Neuron (in vitro differentiated cells): ENCODE measurements at regions not wholly inside any gene's neighbourhood (a gene's known extent, or its start where the extent isn't known, plus 50 kb on each side); places are given as distances from the start of the nearest gene placed in this dataset.
"Not testable (repeated sequence)": the region's sequence is repeated elsewhere in the genome, so short reads cannot be mapped to it uniquely, and the experiment has no call there.

Experiments used
- H2AFZ ChIP-seq: one replicate; pipeline ENCODE4 v1.6.1; 2013; ENCODE audit warnings: low read depth, mild to moderate bottlenecking, inconsistent platforms, low read length, moderate library complexity
- H3K27me3 ChIP-seq: one replicate; pipeline ENCODE4 v1.6.1; 2013; ENCODE audit warnings: low read length; ENCODE audit not compliant: insufficient read depth
- H3K36me3 ChIP-seq: one replicate; pipeline ENCODE4 v1.6.1; 2013; ENCODE audit warnings: low read length; ENCODE audit not compliant: insufficient read depth
- H3K4me1 ChIP-seq: one replicate; pipeline ENCODE4 v1.6.1; 2013; ENCODE audit warnings: low read length; ENCODE audit not compliant: insufficient read depth
- H3K4me3 ChIP-seq: 2 replicates; pipeline ENCODE4 v1.5.1; 2013; ENCODE audit warnings: mild to moderate bottlenecking, low read length, moderate library complexity
- H3K9me3 ChIP-seq: one replicate; pipeline ENCODE4 v1.6.1; 2013; ENCODE audit warnings: low read length

GRCh38 chr3:162666835-162667234, 1170.2 kb downstream of the OTOL1 start:
- no peaks in the 10 kb centered on the region for H3K9me3 ChIP-seq
- no peak overlapping the region for H2AFZ ChIP-seq
- H3K4me1 ChIP-seq, result peaks cover 2% of the 10 kb centered on the region
- no peaks in the 10 kb centered on the region for H3K27me3 ChIP-seq
- no peaks in the 10 kb centered on the region for H3K36me3 ChIP-seq
- H3K4me3 ChIP-seq, result no peak overlapping the region

- no peak overlapping the region for H2AFZ ChIP-seq
- H3K27me3 ChIP-seq, result no peaks in the 10 kb centered on the region
- H3K4me1 ChIP-seq, result peaks cover 2% of the 10 kb centered on the region
- H3K36me3 ChIP-seq, result no peaks in the 10 kb centered on the region
- no peaks in the 10 kb centered on the region for H3K9me3 ChIP-seq
- H3K4me3 ChIP-seq, result no peak overlapping the region
Measured at GRCh38 chr3:162670181-162670580, 1173.6 kb downstream of the OTOL1 start.

GRCh38 chr3:162677475-162677874, 1180.9 kb downstream of the OTOL1 start:
- peaks cover 12% of the 10 kb centered on the region for H3K4me1 ChIP-seq
- no peaks in the 10 kb centered on the region for H3K9me3 ChIP-seq
- H3K4me3 ChIP-seq, result no peak overlapping the region
- H3K36me3 ChIP-seq, result no peaks in the 10 kb centered on the region
- H3K27me3 ChIP-seq, result no peaks in the 10 kb centered on the region
- H2AFZ ChIP-seq, result no peak overlapping the region

- Histone ChIP-seq H3K27me3 (no peaks in the 10 kb centered on the region), H3K4me3 (no peak overlapping the region)
Measured at GRCh38 chr3:162678941-162679340, 1182.3 kb downstream of the OTOL1 start.

GRCh38 chr3:162684260-162684659, 1187.7 kb downstream of the OTOL1 start:
- Histone ChIP-seq H2AFZ (no peak overlapping the region), H3K9me3 (no peaks in the 10 kb centered on the region), H3K36me3 (no peaks in the 10 kb centered on the region), H3K27me3 (no peaks in the 10 kb centered on the region), H3K4me1 (peaks cover 1% of the 10 kb centered on the region), H3K4me3 (no peak overlapping the region)

More at GRCh38 chr3:162678941-162679340, 1182.3 kb downstream of the OTOL1 start:
- Histone ChIP-seq H3K9me3 (no peaks in the 10 kb centered on the region), H2AFZ (peak overlapping the region; percentile 77), H3K36me3 (no peaks in the 10 kb centered on the region), H3K4me1 (peaks cover 12% of the 10 kb centered on the region)

- H3K4me1 ChIP-seq, result peaks cover 2% of the 10 kb centered on the region
- no peak overlapping the region for H3K4me3 ChIP-seq
- no peaks in the 10 kb centered on the region for H3K36me3 ChIP-seq
- no peaks in the 10 kb centered on the region for H3K27me3 ChIP-seq
- H3K9me3 ChIP-seq, result no peaks in the 10 kb centered on the region
- no peak overlapping the region for H2AFZ ChIP-seq
Measured at GRCh38 chr3:162699291-162699690, 1202.7 kb downstream of the OTOL1 start.

- H3K4me3 ChIP-seq, result no peak overlapping the region
- no peaks in the 10 kb centered on the region for H3K36me3 ChIP-seq
- H3K9me3 ChIP-seq, result no peaks in the 10 kb centered on the region
- no peaks in the 10 kb centered on the region for H3K27me3 ChIP-seq
- H2AFZ ChIP-seq, result no peak overlapping the region
- H3K4me1 ChIP-seq, result peaks cover 6% of the 10 kb centered on the region
Measured at GRCh38 chr3:162701211-162701610, 1204.6 kb downstream of the OTOL1 start.

- no peaks in the 10 kb centered on the region for H3K9me3 ChIP-seq
- no peak overlapping the region for H3K4me3 ChIP-seq
- H3K36me3 ChIP-seq, result no peaks in the 10 kb centered on the region
- no peak overlapping the region for H2AFZ ChIP-seq
- H3K4me1 ChIP-seq, result peaks cover 6% of the 10 kb centered on the region
- no peaks in the 10 kb centered on the region for H3K27me3 ChIP-seq
Measured at GRCh38 chr3:162702768-162703385, 1206.3 kb downstream of the OTOL1 start.

GRCh38 chr3:162704238-162704637, 1207.6 kb downstream of the OTOL1 start:
- Histone ChIP-seq H2AFZ (peak overlapping the region; percentile 30), H3K4me3 (no peak overlapping the region), H3K9me3 (no peaks in the 10 kb centered on the region), H3K4me1 (peaks cover 6% of the 10 kb centered on the region), H3K27me3 (no peaks in the 10 kb centered on the region), H3K36me3 (no peaks in the 10 kb centered on the region)

- Histone ChIP-seq H3K4me1 (peaks cover 6% of the 10 kb centered on the region), H3K27me3 (no peaks in the 10 kb centered on the region), H2AFZ (peak overlapping the region; percentile 30), H3K36me3 (no peaks in the 10 kb centered on the region), H3K4me3 (no peak overlapping the region), H3K9me3 (no peaks in the 10 kb centered on the region)
Measured at GRCh38 chr3:162704799-162705385, 1208.3 kb downstream of the OTOL1 start.

- H3K36me3 ChIP-seq, H3K4me1 ChIP-seq, H3K27me3 ChIP-seq, H3K9me3 ChIP-seq, H3K4me3 ChIP-seq, H2AFZ ChIP-seq: not testable (repeated sequence)
Measured at GRCh38 chr3:162708394-162708793, 1211.8 kb downstream of the OTOL1 start.

- H3K9me3 ChIP-seq, H3K27me3 ChIP-seq, H3K36me3 ChIP-seq, H3K4me1 ChIP-seq, H2AFZ ChIP-seq, H3K4me3 ChIP-seq: not testable (repeated sequence)
Measured at GRCh38 chr3:162708942-162709706, 1212.5 kb downstream of the OTOL1 start.

- Histone ChIP-seq H3K36me3 (no peaks in the 10 kb centered on the region), H3K27me3 (no peaks in the 10 kb centered on the region), H2AFZ (no peak overlapping the region), H3K4me3 (no peak overlapping the region), H3K4me1 (no peaks in the 10 kb centered on the region), H3K9me3 (no peaks in the 10 kb centered on the region)
Measured at GRCh38 chr3:162710332-162711112, 1213.9 kb downstream of the OTOL1 start.
